HUDEP-2 (cell line): ENCODE measurements at regions not wholly inside any gene's neighbourhood (a gene's known extent, or its start where the extent isn't known, plus 50 kb on each side); places are given as distances from the start of the nearest gene placed in this dataset.

Experiments
- DNase-seq, 76 experiments: peaks; one replicate each; lab custom pipeline; 2025; ENCODE audit not compliant: unreplicated experiment in 76 of 76; lab: John Stamatoyannopoulos, UW

DNA sequence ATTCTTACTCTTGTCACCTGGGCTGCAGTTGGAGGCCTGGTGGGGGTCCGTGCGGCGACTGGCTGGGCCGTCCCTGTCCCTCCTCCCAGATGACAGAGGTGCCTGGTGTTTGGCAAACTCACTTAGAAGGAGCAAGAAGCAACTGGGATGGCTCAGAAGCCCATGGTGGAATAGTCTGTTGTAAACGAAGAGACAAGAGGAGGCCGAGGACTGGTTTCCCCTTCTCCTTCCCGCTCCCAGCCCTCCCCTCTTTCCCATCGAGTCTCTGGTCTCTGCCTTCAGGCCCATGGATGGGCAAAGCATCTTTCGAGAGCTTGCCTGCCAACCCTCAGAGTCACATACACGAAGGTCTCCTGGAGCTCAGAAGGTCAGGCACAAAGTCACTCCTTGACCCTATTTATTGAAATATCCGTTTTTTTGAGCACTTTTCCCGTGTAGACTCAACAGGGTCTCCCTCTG is 364.4 kb downstream of the SEC14L1 start:
- DNase-seq = no peak

DNA sequence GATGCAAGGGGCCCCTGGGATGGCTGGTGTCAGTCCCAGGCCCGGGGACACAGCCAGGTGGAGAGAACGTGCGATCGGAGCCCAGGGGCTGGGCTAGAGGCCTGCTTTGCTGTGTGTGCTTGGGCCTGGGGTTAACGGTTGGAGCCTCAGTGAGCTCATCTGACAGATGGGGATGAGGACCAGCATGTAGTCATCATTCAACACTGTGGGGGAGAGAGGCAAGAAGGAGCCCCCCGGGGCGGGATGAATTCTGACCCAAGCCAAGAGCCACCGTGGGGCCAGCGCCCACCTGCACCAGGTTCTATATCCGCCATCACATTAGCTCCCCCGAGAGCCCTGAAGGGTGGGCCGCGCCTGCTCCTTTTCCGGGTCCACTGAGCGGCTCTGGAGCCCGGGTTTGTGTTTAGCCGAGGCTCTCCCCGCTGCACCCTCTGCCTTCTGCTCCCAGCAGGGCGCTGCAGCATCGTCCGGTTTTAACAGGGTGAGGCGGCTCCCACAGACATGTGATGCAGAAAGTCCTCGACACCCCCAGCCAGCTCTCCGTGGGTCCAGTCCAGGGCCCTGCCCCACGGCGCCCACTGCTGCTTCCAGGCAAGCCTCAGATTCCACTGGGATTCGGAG is 365.7 kb downstream of the SEC14L1 start:
- no peak for DNase-seq

DNA sequence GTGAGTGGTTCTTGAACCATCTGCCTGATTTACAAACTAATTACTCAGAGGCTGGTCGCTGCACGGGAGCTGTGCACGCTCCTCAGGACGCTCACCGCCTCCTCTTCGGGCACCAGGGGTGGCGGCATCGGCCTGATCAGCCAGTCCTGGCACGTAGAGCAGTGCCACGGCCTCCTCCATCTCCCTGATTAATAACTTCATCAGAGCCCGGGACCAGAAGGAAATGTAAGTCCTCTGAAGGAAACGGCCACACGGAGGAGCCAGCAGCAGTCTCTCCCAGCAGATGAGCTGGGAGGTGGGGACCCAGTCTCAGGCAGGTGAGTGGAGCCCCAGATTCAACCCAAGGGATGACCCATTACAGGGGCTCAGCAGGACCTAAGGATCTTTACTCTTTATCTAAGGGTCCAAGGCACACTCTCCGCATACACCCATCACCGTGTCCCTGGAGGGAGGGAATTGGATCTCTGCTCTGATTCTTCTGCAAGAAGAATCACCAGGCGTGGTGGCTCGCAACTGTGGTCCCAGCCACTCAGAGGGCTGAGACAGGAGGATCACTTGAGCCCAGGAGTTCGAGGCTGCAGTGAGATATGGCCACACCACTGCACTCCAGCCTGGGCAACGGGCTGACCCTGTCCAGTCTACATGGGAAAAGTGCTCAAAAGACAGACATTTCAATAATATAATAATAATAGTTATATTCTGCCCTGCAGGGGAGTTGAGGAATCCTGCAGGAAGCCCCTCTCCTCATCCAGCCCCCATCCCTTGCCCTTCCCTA is 366.5 kb downstream of the SEC14L1 start:
- no peak for DNase-seq

DNA sequence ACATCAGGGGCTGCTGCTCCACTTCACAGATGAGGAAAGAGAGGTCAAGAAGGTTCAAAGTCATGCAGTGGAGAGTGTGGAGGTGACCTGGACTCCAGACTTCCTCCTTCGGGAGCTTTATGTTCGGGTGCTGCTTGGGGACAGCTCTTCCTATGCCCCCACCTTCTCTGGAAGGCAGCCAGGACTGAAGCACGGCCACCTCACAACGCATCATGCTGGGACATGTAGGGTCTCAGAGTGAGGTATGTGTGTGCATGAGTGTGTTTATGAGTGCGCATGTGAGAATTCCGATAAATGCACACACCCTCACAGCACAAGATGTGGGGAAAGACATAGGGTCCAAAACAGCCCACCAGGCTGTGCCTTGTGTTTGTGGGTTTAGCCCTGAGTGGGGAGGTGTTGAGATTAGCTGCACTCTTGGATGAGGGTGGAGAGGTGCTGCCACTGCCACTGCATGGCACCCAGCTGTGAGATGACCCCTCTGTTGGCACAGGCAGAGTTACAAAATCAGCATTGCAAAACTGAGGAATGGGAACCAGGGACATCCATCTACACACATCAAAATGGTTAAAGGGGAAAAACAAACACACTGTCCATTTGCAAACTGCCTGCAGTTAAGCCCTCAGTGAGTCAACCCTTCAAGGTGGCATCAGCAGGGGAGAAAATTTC is 367.4 kb downstream of the SEC14L1 start:
- DNase-seq = no peak

DNA sequence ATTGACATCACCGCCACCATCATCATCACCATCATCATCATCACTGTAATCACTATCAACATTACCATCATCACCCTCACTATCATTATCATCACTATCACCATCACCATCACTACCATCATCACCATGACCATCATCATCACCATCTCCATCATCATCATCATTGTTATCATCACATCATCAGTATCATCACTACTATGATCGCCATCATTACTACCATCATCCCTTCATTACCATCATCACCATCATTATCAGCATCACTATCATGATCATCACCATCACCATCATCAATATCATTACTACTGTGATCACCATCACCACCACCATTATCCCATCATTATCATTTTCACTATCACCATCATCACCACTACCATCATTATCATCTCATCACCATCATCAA is 368.3 kb downstream of the SEC14L1 start:
- no peak for DNase-seq

DNA sequence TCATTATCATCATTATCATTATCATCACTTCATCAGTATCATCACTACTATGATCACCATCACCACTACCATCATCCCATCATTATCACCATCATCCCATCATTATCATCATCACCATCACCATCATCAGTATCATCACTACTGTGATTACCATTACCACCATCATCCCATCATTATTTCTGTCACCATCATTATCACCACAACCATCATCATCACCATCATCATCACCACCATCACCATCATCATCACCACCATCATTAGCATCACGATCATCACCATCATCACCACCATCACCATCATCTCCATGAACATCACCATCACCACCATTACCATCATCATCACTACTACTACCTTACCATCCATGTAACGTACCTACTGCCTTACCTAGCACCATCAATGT is 368.8 kb downstream of the SEC14L1 start:
- DNase-seq = no peak

DNA sequence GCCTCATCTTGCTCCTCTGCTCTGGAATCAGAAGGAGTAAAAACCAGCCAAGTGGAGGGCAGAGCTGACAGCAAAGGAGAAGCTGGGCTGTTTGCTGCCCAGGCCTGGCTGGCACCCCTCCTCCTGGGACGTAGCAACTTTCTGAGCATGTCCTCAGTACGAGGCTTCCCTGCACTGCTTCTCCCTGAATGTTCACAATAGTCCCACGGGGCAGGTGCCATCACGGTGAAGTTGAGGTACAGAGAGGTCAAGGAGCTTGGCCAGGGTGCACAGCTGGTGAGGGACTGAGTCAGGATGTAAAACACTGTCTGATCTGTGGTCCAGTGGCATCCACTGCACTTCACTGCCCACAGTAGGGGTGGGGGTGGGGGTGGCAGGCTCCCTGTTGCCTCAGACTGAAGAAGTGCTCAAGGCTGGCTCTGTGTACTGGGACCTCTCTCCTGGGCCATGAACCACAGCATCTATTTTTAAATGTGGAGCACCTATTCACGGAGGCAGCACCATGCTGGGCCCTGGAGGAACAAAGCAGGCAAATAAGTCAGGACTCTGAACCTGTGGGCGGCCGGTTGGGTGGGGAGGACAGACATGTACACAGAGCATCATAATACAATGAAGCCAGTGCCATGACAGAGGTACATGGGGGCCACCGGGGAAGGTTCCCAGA is 369.5 kb downstream of the SEC14L1 start:
- no peak for DNase-seq

DNA sequence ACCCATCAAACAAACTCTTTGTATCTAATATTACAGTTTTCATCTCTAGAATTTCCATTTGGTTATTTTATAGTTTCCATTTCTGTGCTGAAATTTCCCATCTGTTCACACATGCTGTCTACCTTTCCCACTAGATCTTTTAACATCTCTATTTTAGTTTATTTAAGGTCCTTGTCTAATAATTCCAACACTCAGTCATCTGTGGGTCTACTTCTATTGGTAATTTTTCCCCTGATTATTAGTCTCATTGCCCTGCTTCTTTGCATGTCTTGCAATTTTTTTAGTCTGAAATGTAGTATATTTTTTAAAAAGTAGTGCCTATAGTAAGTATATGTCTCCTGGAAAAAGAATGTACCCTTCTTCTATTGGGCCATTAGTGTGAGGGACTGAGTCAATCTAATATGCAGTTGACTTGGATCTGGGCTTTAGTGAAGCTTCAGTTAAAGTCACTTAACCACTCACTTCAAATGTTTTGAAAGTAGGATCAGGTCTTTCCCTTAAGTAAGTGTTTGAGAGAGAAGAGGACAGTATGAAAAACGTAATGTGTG is 370.8 kb downstream of the SEC14L1 start:
- DNase-seq = no peak

DNA sequence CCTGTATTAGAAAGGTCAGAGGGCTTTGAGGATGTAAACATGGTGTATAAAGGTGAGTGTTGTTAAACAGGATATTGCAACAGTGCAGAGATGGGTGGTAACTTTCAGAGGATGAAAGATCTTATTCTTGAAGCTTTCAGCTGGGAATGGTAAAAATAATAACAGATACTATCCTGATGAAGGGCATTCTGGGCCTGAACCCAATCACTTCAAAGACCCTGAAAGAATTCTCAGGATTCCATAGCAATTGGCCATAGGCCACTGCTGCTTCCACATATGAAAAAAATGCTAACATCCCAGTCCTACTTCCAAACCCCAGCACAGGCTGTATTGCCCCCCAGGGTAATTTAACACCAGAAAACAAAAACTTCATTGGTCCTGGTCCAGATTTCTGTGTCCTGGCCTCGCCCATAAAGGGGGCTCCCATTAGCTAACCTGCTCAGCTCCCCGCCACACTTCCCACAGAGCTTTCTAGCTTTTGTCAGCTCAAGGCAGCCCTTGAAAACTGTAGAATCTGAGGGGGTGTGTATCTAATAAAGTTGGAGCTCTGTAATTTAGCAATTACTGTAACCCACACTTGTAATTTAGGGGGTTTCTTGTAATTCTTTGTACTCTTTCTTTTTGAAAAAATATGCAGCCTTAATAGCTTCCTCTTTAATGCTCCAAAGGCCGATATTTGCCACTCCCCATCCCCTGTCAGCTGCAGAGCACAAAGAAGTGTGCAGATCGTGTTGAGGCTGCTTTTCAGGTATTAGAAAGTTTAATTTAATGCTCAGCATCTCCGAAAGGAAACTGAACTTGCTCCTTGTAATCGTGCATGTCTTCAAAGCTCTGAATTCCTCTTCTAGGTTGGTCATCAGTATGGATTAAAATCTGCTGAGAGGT is 371.5 kb downstream of the SEC14L1 start:
- no peak for DNase-seq

DNA sequence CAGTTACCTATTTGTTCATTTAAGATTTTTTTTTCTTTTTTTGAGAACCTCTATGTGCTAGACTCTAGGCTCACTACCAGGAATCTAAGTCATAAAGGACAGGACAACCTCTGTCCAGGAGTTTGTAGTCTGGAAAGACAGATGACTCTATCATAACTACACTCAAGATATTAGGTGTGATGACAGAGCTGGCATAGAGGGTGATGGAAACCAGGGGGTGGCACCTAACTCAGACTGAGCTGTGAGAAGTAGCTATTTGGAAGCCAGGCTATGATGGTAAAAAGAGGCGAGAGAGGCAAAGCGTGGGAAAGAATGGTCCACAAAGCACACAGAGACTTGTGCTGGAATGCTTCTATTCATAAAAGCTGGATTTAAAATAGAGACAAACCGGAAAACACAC is 372.3 kb downstream of the SEC14L1 start:
- no peak for DNase-seq

DNA sequence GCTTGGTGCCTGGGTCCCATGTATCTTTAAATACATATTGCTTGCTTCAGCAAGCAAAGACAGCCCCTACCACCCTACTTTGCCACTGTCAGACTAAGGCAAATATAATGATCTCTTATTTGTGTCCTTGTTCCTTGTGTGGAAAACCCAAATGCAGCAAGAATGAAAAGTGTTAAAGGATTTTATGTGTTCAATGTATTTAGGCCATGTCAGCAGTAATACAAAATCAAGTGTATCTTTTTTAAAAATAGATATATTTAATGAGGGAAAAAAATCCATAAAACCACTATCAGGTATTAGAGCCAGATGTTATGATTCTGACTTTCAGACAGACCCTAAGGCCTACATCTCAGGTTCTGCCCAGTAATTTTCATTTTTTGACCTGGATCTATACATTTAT is 374.5 kb downstream of the SEC14L1 start:
- no peak for DNase-seq

DNA sequence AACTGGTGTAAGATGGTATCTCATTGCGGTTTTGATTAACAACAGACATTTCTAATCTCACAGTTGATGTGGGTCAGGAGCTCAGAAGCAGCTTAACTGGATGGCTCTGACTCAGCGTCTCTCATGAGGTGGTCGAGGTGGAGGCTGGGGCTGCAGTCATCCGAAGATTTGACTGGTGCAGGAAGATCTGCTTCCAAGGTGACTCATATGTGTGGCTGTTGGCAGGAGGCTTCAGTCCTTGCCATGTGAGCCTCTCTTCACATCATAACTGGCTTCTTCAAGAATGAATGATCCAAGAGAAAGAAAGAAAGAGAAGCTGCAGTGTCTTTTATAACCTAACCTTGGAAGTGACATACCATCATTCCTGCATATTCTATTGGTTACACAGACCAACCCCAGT is 376.1 kb downstream of the SEC14L1 start:
- DNase-seq = peak in 6 of 76 experiments; percentile 4 to 36 (median 19)

DNA sequence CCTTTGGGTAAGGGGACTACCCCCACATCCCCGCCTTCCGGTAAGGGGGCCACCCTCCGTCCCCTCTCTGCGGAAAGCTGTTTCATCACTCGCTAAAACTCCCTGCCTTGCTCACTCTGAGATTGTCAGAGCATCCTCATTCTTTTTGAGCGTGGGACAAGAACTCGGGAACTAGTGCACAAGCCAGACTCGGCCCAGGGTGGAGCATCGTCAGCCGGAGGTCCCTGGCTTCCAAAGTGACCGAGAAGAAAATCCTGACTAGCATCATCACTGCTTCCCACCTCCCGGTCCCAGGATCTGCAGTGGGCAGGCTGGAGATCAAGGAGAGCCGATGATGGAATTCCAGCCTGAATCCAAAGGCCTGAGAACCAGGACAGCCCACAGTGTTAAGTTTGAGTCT is 380.3 kb downstream of the SEC14L1 start:
- DNase-seq = no peak

DNA sequence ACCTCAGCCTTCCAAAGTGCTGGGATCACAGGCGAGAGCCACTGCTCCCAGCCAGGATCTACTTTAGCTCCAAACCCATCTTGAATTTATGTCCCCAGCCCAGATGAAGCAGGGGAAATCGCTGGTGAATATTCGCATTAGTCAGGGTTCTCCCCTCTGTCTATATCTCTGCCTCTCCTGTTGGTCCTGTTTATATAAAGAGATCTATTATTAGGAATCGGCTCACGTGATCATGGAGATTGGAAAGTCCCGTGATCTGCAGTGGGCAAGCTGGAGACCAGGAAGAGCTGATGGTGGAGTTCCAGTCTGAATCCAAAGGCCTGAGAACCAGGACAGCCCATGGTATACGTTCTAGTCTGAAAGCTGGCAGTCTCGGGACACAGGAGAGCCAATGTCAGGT is 382.8 kb downstream of the SEC14L1 start:
- no peak for DNase-seq

DNA sequence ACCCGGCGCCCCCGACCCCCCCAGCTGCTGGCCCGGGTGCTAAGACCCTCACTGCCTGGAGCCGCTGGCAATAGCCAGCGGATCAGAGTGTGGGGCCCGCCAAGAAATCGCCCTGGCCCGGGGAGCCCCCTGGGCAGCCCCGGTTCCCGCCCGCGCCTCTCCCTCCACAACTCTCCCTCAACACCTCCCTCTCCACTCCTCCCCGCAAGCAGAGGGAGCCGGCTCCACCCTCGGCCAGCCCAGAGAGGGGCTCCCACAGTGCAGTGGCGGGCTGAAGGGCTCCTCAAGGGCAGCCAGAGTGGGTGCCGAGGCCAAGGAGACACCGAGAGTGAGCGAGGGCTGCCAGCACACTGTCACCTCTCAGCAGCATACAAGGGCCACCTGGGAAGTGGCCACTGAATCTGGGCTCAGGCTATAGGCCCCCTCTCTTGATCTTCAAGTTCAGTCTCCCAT is 385.5 kb downstream of the SEC14L1 start:
- DNase-seq = no peak

DNA sequence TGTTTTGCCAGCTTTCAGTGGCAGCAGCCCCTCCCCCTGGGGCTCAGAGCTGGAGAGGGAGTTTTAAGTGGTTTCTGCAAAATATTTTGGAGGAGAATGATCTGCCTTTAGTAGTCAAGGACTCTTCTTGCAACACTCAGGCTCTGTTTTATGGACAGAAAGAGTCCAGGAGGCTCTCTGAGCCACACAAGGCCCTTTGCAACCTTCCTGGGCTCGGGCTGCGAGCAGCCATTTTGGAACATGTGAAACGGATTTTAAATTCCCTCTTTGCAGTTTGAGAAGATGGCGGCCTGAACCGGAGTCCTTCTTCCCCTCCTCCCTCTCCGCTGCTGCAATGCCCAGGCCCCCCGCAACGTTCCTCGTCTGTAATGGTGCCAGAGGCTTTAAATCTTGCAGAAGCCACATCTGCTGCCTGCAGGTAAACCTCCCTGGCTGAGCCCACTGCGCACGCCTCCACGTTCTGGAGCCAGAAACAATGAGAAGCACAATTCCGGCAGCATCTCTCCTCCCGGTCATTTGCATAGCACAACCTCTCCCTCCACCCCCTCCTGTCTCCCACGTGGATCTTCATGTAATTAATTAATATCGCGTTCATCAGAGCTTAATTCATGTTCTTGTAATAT is 386.1 kb downstream of the SEC14L1 start:
- DNase-seq = no peak

DNA sequence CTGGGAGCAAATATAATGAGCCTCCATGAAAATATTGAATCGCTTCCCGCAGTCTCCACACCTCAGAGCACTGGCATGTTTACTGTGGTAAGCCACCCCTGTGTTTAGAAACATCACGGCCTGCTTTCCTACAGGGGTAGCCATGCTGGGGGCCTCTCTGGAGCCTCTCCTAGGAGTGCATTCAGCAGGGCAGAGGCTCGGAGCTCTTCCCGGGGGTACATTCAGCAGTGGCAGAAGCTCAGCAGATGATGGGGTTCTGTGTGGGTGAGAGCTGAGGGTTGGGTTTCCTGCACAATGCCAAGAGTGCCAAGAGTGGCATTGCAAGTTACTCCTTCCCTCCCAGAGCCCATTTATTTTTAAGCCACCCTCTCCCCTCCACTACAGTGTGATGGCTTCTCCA is 386.6 kb downstream of the SEC14L1 start:
- no peak for DNase-seq

DNA sequence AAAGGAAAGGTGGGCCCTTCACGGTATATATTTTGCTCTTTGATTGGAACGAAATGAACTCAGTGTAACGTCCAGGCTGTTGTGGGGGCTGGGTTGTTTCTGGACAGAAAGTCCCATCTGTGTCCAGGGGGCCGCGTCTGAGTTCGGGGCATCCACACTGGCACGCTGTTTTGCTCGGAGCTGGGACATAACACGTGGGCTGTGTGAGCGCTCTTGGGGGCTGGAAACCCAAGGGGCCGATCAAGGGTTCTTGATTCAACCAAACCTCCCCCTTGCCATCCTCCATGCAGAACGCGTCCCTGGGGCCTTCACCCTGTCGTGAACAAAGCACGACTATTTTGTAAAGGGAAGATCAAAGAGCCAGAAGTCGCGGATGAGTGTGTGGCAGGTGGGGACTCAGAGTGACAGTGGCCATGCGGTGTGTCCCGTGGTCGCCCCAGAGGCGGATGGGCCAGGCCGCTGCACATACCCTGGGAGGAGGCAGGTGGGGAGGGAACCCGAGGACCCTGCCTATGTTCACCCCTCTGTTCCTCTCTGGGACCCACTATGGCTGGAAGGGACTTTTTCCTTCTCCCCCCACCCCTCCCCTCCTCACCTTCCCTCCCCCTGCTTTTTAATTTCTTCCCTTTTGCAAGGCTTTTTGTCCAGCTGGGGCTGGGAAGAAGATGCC is 387.2 kb downstream of the SEC14L1 start:
- DNase-seq = no peak
